PC-9 (cell line): ENCODE measurements at regions not wholly inside any gene's neighbourhood (a gene's known extent, or its start where the extent isn't known, plus 50 kb on each side); places are given as distances from the start of the nearest gene placed in this dataset.

Experiments
- BruUV-seq: library from RNA; stranded (reverse); fragments of 400-500 nt; replicated peaks from 2 replicates; lab custom pipeline; 2021; lab: Mats Ljungman, UMichigan
- CTCF ChIA-PET: fragments of 300-600 bp; sonication (Branson Sonifier 250); formaldehyde crosslinking; loops from one replicate; lab custom pipeline; 2022; ENCODE audit warnings: antibody characterized with exemption; lab: Charles Lee
- POLR2A ChIA-PET: fragments of 300-600 bp; sonication (Branson Sonifier 250); formaldehyde crosslinking; loops from one replicate; lab custom pipeline; 2022; ENCODE audit warnings: antibody characterized with exemption; ENCODE audit not compliant: unreplicated experiment; lab: Charles Lee
- DNase-seq, 2 experiments: peaks; one replicate each; pipeline versions ENCODE4 v3.0.0 to v3.0.0-alpha.2; 2015 to 2022; ENCODE audit warnings: mixed read lengths in 1 of 2
- H2AFZ ChIP-seq: fragments of 200-600 bp; sonication (generic); 2 replicates; pipeline ENCODE4 v1.8.1; 2017; ENCODE audit warnings: antibody characterized with exemption
- H3F3A ChIP-seq: fragments of 200-600 bp; sonication (generic); 2 replicates; pipeline ENCODE4 v1.8.1; 2017; ENCODE audit warnings: antibody characterized with exemption, mild to moderate bottlenecking, low read depth; ENCODE audit not compliant: insufficient read depth
- H3K27ac ChIP-seq: fragments of 200-600 bp; sonication (generic); 2 replicates; pipeline ENCODE4 v1.6.1; 2016; ENCODE audit warnings: mixed run types
- H3K27me3 ChIP-seq: fragments of 200-600 bp; sonication (generic); 2 replicates; pipeline ENCODE4 v1.6.1; 2016; ENCODE audit warnings: low read depth, mixed run types; ENCODE audit not compliant: insufficient read depth
- H3K36me3 ChIP-seq: fragments of 200-600 bp; sonication (generic); 2 replicates; pipeline ENCODE4 v1.6.1; 2016; ENCODE audit warnings: low read depth, mixed run types
- H3K4me1 ChIP-seq: fragments of 200-600 bp; sonication (generic); replicated peaks from 2 replicates; pipeline ENCODE4 v1.6.1; 2016; ENCODE audit warnings: mixed run types; ENCODE audit not compliant: insufficient read depth
- H3K4me2 ChIP-seq: fragments of 200-600 bp; sonication (generic); 2 replicates; pipeline ENCODE4 v1.6.1; 2017; ENCODE audit warnings: mixed run types
- H3K4me3 ChIP-seq: fragments of 200-600 bp; sonication (generic); 2 replicates; pipeline ENCODE4 v1.6.1; 2016; ENCODE audit warnings: mixed run types
- H3K79me2 ChIP-seq: fragments of 200-600 bp; sonication (generic); 2 replicates; pipeline ENCODE4 v1.6.1; 2017; ENCODE audit warnings: low read depth, mixed run types
- H3K9me2 ChIP-seq: fragments of 200-600 bp; sonication (generic); 2 replicates; pipeline ENCODE4 v1.8.1; 2017; ENCODE audit warnings: mild to moderate bottlenecking; ENCODE audit not compliant: insufficient read depth
- H3K9me3 ChIP-seq: fragments of 200-600 bp; sonication (generic); 2 replicates; pipeline ENCODE4 v1.8.1; 2016; ENCODE audit warnings: low read depth; ENCODE audit not compliant: insufficient read depth
- H4K20me1 ChIP-seq: fragments of 200-600 bp; sonication (generic); 2 replicates; pipeline ENCODE4 v1.8.1; 2017; ENCODE audit not compliant: insufficient read depth
- CTCF ChIP-seq: fragments of 200-600 bp; sonication (generic); conservative IDR thresholded peaks from 2 replicates; pipeline ENCODE4 v1.6.1; 2017; ENCODE audit warnings: mixed run types, antibody characterized with exemption, mild to moderate bottlenecking, moderate library complexity
- EZH2 ChIP-seq: fragments of 200-600 bp; sonication (generic); IDR thresholded peaks from 2 replicates; pipeline ENCODE4 v1.8.0; 2017; ENCODE audit warnings: antibody characterized with exemption, low read depth
- intact Hi-C: fragments of 100-400 bp; cut with micrococcal nuclease; formaldehyde crosslinking; loops from one replicate; pipeline ENCODE4 v1.10.0; 2022; ENCODE audit not compliant: unreplicated experiment

GRCh38 chr4:31020363-31020762 is 300.2 kb downstream of the PCDH7 start:
- no peaks in the 10 kb centered on the region for H4K20me1 ChIP-seq
- no peak overlapping the region for H3K4me3 ChIP-seq
- H2AFZ ChIP-seq = no peak overlapping the region
- ChIA-PET POLR2A (no interaction called here), CTCF (no interaction called here)
- no peaks in the 10 kb centered on the region for H3F3A ChIP-seq
- H3K27me3 ChIP-seq = no peaks in the 10 kb centered on the region
- H3K9me2 ChIP-seq = no peaks in the 10 kb centered on the region
- TF ChIP-seq CTCF (no peak), EZH2 (no peak)
- H3K79me2 ChIP-seq = no peaks in the 10 kb centered on the region
- intact Hi-C loops = no loop called here
- H3K4me2 ChIP-seq = no peak overlapping the region
- BruUV-seq = no TSS peak
- H3K9me3 ChIP-seq = no peaks in the 10 kb centered on the region
- no peak for DNase-seq
- H3K4me1 ChIP-seq = no peaks in the 10 kb centered on the region
- no peaks in the 10 kb centered on the region for H3K36me3 ChIP-seq
- no peak overlapping the region for H3K27ac ChIP-seq

GRCh38 chr4:31021008-31021407 is 300.8 kb downstream of the PCDH7 start:
- intact Hi-C loops = no loop called here
- H3K36me3 ChIP-seq = no peaks in the 10 kb centered on the region
- CTCF ChIA-PET = no interaction called here
- no peak overlapping the region for H3K4me2 ChIP-seq
- no peaks in the 10 kb centered on the region for H3K27me3 ChIP-seq
- H3K27ac ChIP-seq = no peak overlapping the region
- no TSS peak for BruUV-seq
- no peaks in the 10 kb centered on the region for H3K4me1 ChIP-seq
- no peaks in the 10 kb centered on the region for H3K9me2 ChIP-seq
- no peak for DNase-seq
- POLR2A ChIA-PET = no interaction called here
- no peaks in the 10 kb centered on the region for H3K9me3 ChIP-seq
- H3K79me2 ChIP-seq = no peaks in the 10 kb centered on the region
- no peaks in the 10 kb centered on the region for H4K20me1 ChIP-seq
- TF ChIP-seq CTCF = no peak
- H3F3A ChIP-seq = no peaks in the 10 kb centered on the region
- no peak overlapping the region for H3K4me3 ChIP-seq
- H2AFZ ChIP-seq = no peak overlapping the region

GRCh38 chr4:31022702-31023101 is 302.5 kb downstream of the PCDH7 start:
- DNase-seq = no peak
- Histone ChIP-seq H3K27me3 (no peaks in the 10 kb centered on the region), H3F3A (no peaks in the 10 kb centered on the region), H3K9me2 (no peaks in the 10 kb centered on the region; the same call in 1 of the 2 replicates), H3K36me3 (no peaks in the 10 kb centered on the region), H4K20me1 (no peaks in the 10 kb centered on the region), H3K27ac (no peak overlapping the region), H3K4me3 (no peak overlapping the region), H3K4me2 (no peak overlapping the region), H3K79me2 (no peaks in the 10 kb centered on the region), H2AFZ (no peak overlapping the region), H3K4me1 (no peaks in the 10 kb centered on the region), H3K9me3 (no peaks in the 10 kb centered on the region)
- ChIA-PET CTCF (no interaction called here), POLR2A (no interaction called here)
- TF ChIP-seq CTCF (no peak), EZH2 (no peak)
- intact Hi-C loops = no loop called here
- BruUV-seq = no TSS peak
